Activated CD4-positive, alpha-beta T cell treated with anti-CD3 and anti-CD28 coated beads, Interleukin-2, amount 10 ng/mL, durations not matched to agents 7 days and 5 days (primary cell): ENCODE measurements at regions not wholly inside any gene's neighbourhood (a gene's known extent, or its start where the extent isn't known, plus 50 kb on each side); places are given as distances from the start of the nearest gene placed in this dataset.

Experiments
- CTCF ChIA-PET: fragments of 350-600 bp; sonication (Branson Sonifier 250); formaldehyde crosslinking; loops from one replicate; lab custom pipeline; 2021; ENCODE audit warnings: antibody characterized with exemption; lab: Charles Lee
- POLR2A ChIA-PET: fragments of 350-600 bp; sonication (Branson Sonifier 250); formaldehyde crosslinking; loops from one replicate; lab custom pipeline; 2021; ENCODE audit warnings: antibody characterized with exemption; lab: Charles Lee
- DNase-seq: peaks from one replicate; pipeline ENCODE4 v3.0.0-alpha.2; 2020
- H3K27ac Mint-ChIP-seq: one replicate; pipeline ENCODE4 v1.8.0; 2021; ENCODE audit warnings: mild to moderate bottlenecking, moderate library complexity, mixed read lengths
- H3K27me3 Mint-ChIP-seq: one replicate; pipeline ENCODE4 v1.8.0; 2021; ENCODE audit warnings: mixed read lengths
- H3K36me3 Mint-ChIP-seq: one replicate; pipeline ENCODE4 v1.8.0; 2021; ENCODE audit warnings: low read depth, mixed read lengths
- H3K4me1 Mint-ChIP-seq: one replicate; pipeline ENCODE4 v1.8.0; 2021; ENCODE audit warnings: mixed read lengths
- H3K4me3 Mint-ChIP-seq: one replicate; pipeline ENCODE4 v1.8.0; 2021; ENCODE audit warnings: mild to moderate bottlenecking, moderate library complexity, mixed read lengths
- H3K9me3 Mint-ChIP-seq: one replicate; pipeline ENCODE4 v1.8.0; 2021; ENCODE audit warnings: mixed read lengths

- ChIA-PET CTCF (no interaction called here), POLR2A (no interaction called here)
- DNase-seq = no peak
- no peak overlapping the region for H3K4me3 Mint-ChIP-seq
- H3K4me1 Mint-ChIP-seq = no peaks in the 10 kb centered on the region
- H3K27me3 Mint-ChIP-seq = no peaks in the 10 kb centered on the region
- H3K9me3 Mint-ChIP-seq = no peaks in the 10 kb centered on the region
- no peaks in the 10 kb centered on the region for H3K36me3 Mint-ChIP-seq
- no peak overlapping the region for H3K27ac Mint-ChIP-seq
Measured at GRCh38 chr2:56523816-56524215, 340.0 kb downstream of the CCDC85A start.

- no peak overlapping the region for H3K4me3 Mint-ChIP-seq
- H3K9me3 Mint-ChIP-seq = no peaks in the 10 kb centered on the region
- no peaks in the 10 kb centered on the region for H3K4me1 Mint-ChIP-seq
- no peaks in the 10 kb centered on the region for H3K36me3 Mint-ChIP-seq
- ChIA-PET CTCF (no interaction called here), POLR2A (no interaction called here)
- no peaks in the 10 kb centered on the region for H3K27me3 Mint-ChIP-seq
- H3K27ac Mint-ChIP-seq = no peak overlapping the region
- no peak for DNase-seq
Measured at GRCh38 chr2:56531668-56532420, 348.1 kb downstream of the CCDC85A start.

- Mint-ChIP-seq H3K4me3 (no peak overlapping the region), H3K27ac (no peak overlapping the region), H3K4me1 (no peaks in the 10 kb centered on the region), H3K36me3 (no peaks in the 10 kb centered on the region), H3K27me3 (no peaks in the 10 kb centered on the region), H3K9me3 (peaks cover 6% of the 10 kb centered on the region)
- ChIA-PET POLR2A (no interaction called here), CTCF (no interaction called here)
- DNase-seq = no peak
Measured at GRCh38 chr2:56534321-56534720, 350.5 kb downstream of the CCDC85A start.

- H3K27ac Mint-ChIP-seq = no peak overlapping the region
- no peaks in the 10 kb centered on the region for H3K36me3 Mint-ChIP-seq
- ChIA-PET POLR2A (no interaction called here), CTCF (no interaction called here)
- no peak overlapping the region for H3K4me3 Mint-ChIP-seq
- DNase-seq = no peak
- H3K9me3 Mint-ChIP-seq = peaks cover 10% of the 10 kb centered on the region
- H3K27me3 Mint-ChIP-seq = no peaks in the 10 kb centered on the region
- no peaks in the 10 kb centered on the region for H3K4me1 Mint-ChIP-seq
Measured at GRCh38 chr2:56537756-56538155, 354.0 kb downstream of the CCDC85A start.

- H3K27ac Mint-ChIP-seq = no peak overlapping the region
- H3K4me3 Mint-ChIP-seq = no peak overlapping the region
- DNase-seq = no peak
- no peaks in the 10 kb centered on the region for H3K36me3 Mint-ChIP-seq
- POLR2A ChIA-PET = no interaction called here
- CTCF ChIA-PET = no interaction called here
- H3K9me3 Mint-ChIP-seq = peaks cover 10% of the 10 kb centered on the region
- H3K27me3 Mint-ChIP-seq = no peaks in the 10 kb centered on the region
- no peaks in the 10 kb centered on the region for H3K4me1 Mint-ChIP-seq
Measured at GRCh38 chr2:56539618-56540017, 355.8 kb downstream of the CCDC85A start.

GRCh38 chr2:56540467-56540866 is 356.7 kb downstream of the CCDC85A start:
- H3K27me3 Mint-ChIP-seq = no peaks in the 10 kb centered on the region
- POLR2A ChIA-PET = no interaction called here
- no peak overlapping the region for H3K4me3 Mint-ChIP-seq
- no peaks in the 10 kb centered on the region for H3K4me1 Mint-ChIP-seq
- CTCF ChIA-PET = no interaction called here
- H3K36me3 Mint-ChIP-seq = no peaks in the 10 kb centered on the region
- peaks cover 10% of the 10 kb centered on the region for H3K9me3 Mint-ChIP-seq
- H3K27ac Mint-ChIP-seq = no peak overlapping the region
- DNase-seq = no peak

- Mint-ChIP-seq H3K36me3 (no peaks in the 10 kb centered on the region), H3K4me1 (no peaks in the 10 kb centered on the region), H3K27ac (no peak overlapping the region), H3K9me3 (peaks cover 13% of the 10 kb centered on the region), H3K27me3 (no peaks in the 10 kb centered on the region), H3K4me3 (no peak overlapping the region)
- CTCF ChIA-PET = no interaction called here
- no peak for DNase-seq
- POLR2A ChIA-PET = no interaction called here
Measured at GRCh38 chr2:56540916-56541315, 357.1 kb downstream of the CCDC85A start.

GRCh38 chr2:56542213-56542612 is 358.4 kb downstream of the CCDC85A start:
- Mint-ChIP-seq H3K4me3 (no peak overlapping the region), H3K4me1 (no peaks in the 10 kb centered on the region), H3K9me3 (peaks cover 11% of the 10 kb centered on the region), H3K27ac (no peak overlapping the region), H3K36me3 (no peaks in the 10 kb centered on the region), H3K27me3 (no peaks in the 10 kb centered on the region)
- DNase-seq = no peak
- ChIA-PET POLR2A (no interaction called here), CTCF (no interaction called here)

- POLR2A ChIA-PET = no interaction called here
- CTCF ChIA-PET = interaction anchor here (0.6 kb wide), 1 partner anchor 1998 kb away, joined by 3 read pairs; no protein-coding TSS in a partner anchor
- Mint-ChIP-seq H3K36me3 (no peaks in the 10 kb centered on the region), H3K4me1 (no peaks in the 10 kb centered on the region), H3K9me3 (peaks cover 6% of the 10 kb centered on the region), H3K27me3 (no peaks in the 10 kb centered on the region), H3K4me3 (no peak overlapping the region), H3K27ac (no peak overlapping the region)
- DNase-seq = no peak
Measured at GRCh38 chr2:56565143-56565542, 381.4 kb downstream of the CCDC85A start.

GRCh38 chr2:56571074-56571473 is 387.3 kb downstream of the CCDC85A start:
- H3K4me3 Mint-ChIP-seq = no peak overlapping the region
- peaks cover 13% of the 10 kb centered on the region for H3K9me3 Mint-ChIP-seq
- ChIA-PET POLR2A (no interaction called here), CTCF (no interaction called here)
- H3K4me1 Mint-ChIP-seq = no peaks in the 10 kb centered on the region
- DNase-seq = no peak
- no peak overlapping the region for H3K27ac Mint-ChIP-seq
- H3K36me3 Mint-ChIP-seq = no peaks in the 10 kb centered on the region
- H3K27me3 Mint-ChIP-seq = no peaks in the 10 kb centered on the region

GRCh38 chr2:56576001-56576400 is 392.2 kb downstream of the CCDC85A start:
- ChIA-PET CTCF (no interaction called here), POLR2A (no interaction called here)
- H3K27me3 Mint-ChIP-seq = no peaks in the 10 kb centered on the region
- peaks cover 17% of the 10 kb centered on the region for H3K9me3 Mint-ChIP-seq
- H3K36me3 Mint-ChIP-seq = no peaks in the 10 kb centered on the region
- no peak overlapping the region for H3K4me3 Mint-ChIP-seq
- H3K27ac Mint-ChIP-seq = no peak overlapping the region
- DNase-seq = no peak
- H3K4me1 Mint-ChIP-seq = no peaks in the 10 kb centered on the region

- Mint-ChIP-seq H3K27me3 (no peaks in the 10 kb centered on the region), H3K27ac (no peak overlapping the region), H3K9me3 (peaks cover 7% of the 10 kb centered on the region), H3K36me3 (no peaks in the 10 kb centered on the region), H3K4me1 (no peaks in the 10 kb centered on the region), H3K4me3 (no peak overlapping the region)
- no peak for DNase-seq
- ChIA-PET POLR2A (no interaction called here), CTCF (interaction anchor here (0.6 kb wide), 1 partner anchor 115 kb away, joined by 4 read pairs; no protein-coding TSS in a partner anchor)
Measured at GRCh38 chr2:56580242-56580641, 396.5 kb downstream of the CCDC85A start.

- H3K36me3 Mint-ChIP-seq = no peaks in the 10 kb centered on the region
- H3K27me3 Mint-ChIP-seq = no peaks in the 10 kb centered on the region
- ChIA-PET CTCF (no interaction called here), POLR2A (no interaction called here)
- H3K4me1 Mint-ChIP-seq = no peaks in the 10 kb centered on the region
- no peak overlapping the region for H3K27ac Mint-ChIP-seq
- peaks cover 7% of the 10 kb centered on the region for H3K9me3 Mint-ChIP-seq
- H3K4me3 Mint-ChIP-seq = no peak overlapping the region
- no peak for DNase-seq
Measured at GRCh38 chr2:56582570-56582969, 398.8 kb downstream of the CCDC85A start.

GRCh38 chr2:56583796-56584315 is 400.1 kb downstream of the CCDC85A start:
- Mint-ChIP-seq H3K36me3 (no peaks in the 10 kb centered on the region), H3K27ac (no peak overlapping the region), H3K9me3 (peaks cover 4% of the 10 kb centered on the region), H3K4me1 (no peaks in the 10 kb centered on the region), H3K4me3 (no peak overlapping the region), H3K27me3 (no peaks in the 10 kb centered on the region)
- ChIA-PET POLR2A (no interaction called here), CTCF (no interaction called here)
- no peak for DNase-seq
